ENCODE measurements at regions not wholly inside any gene's neighbourhood (a gene's known extent, or its start where the extent isn't known, plus 50 kb on each side); places are given as distances from the start of the nearest gene placed in this dataset.
"Not testable (repeated sequence)": the region's sequence is repeated elsewhere in the genome, so short reads cannot be mapped to it uniquely, and the experiment has no call there.

GRCh38 chr14:45919995-45920394 is 667.0 kb upstream of the MIS18BP1 start:
- H3K79me1 ChIP-seq (ENCODE audit: low read depth, low read length); H3K4me2 ChIP-seq (ENCODE audit: insufficient read depth in 1 of 2, low read depth in 2 of 2, low read length in 2 of 2); POLR2A ChIA-PET (ENCODE audit: partially characterized antibody); H3K56ac ChIP-seq (replicated peaks; ENCODE audit: insufficient read length, low read depth, low read length); H3K18ac ChIP-seq (ENCODE audit: extremely low read depth, low read length); H4K91ac ChIP-seq (replicated peaks; ENCODE audit: insufficient read length, low read length); H2BK120ac ChIP-seq (replicated peaks; ENCODE audit: low read depth, low read length); CTCF ChIA-PET (ENCODE audit: partially characterized antibody); H3K36me3 ChIP-seq (ENCODE audit: control insufficient read depth in 2 of 4, insufficient read depth in 4 of 4, low read length in 3 of 4); H3K4me3 ChIP-seq (ENCODE audit: extremely low read depth in 1 of 4, insufficient read depth in 2 of 4, low read depth in 3 of 4, low read length in 4 of 4); H3K27me3 ChIP-seq (replicated peaks in 1 of 4; ENCODE audit: control insufficient read depth in 3 of 4, extremely low read depth in 1 of 4, insufficient read depth in 3 of 4, low read length in 3 of 4); FAIRE-seq; H3K23me2 ChIP-seq (ENCODE audit: low read depth, low read length); H3K4ac ChIP-seq (replicated peaks; ENCODE audit: insufficient read length, low read depth, low read length); H3K27ac ChIP-seq (ENCODE audit: low read depth, low read length); H3K4me1 ChIP-seq (replicated peaks in 1 of 4; ENCODE audit: control insufficient read depth in 3 of 4, insufficient read depth in 4 of 4, low read length in 3 of 4); H2BK12ac ChIP-seq (ENCODE audit: low read depth, low read length); H2AK5ac ChIP-seq (ENCODE audit: low read depth, low read length); H2BK15ac ChIP-seq (ENCODE audit: low read length); H3K23ac ChIP-seq (ENCODE audit: insufficient read length); DNase-seq (ENCODE audit: low read depth in 1 of 2, low spot score in 2 of 2); H4K5ac ChIP-seq (ENCODE audit: insufficient read length, low read depth, low read length); H3K79me2 ChIP-seq (ENCODE audit: control insufficient read depth in 1 of 2, insufficient read depth in 2 of 2, low read length in 2 of 2); H4K8ac ChIP-seq (ENCODE audit: extremely low read depth, insufficient read depth, low read length); H2BK20ac ChIP-seq (ENCODE audit: low read length); H3K14ac ChIP-seq (ENCODE audit: insufficient read length); H2BK5ac ChIP-seq (ENCODE audit: low read depth, low read length); H2AFZ ChIP-seq (ENCODE audit: low read length); H3K9ac ChIP-seq (replicated peaks in 1 of 4; ENCODE audit: extremely low read depth in 1 of 4, low read depth in 3 of 4, low read length in 3 of 4); H4K20me1 ChIP-seq (replicated peaks in 1 of 2; ENCODE audit: control insufficient read depth in 1 of 2, insufficient read depth in 2 of 2, low read length in 2 of 2); H3K9me3 ChIP-seq (ENCODE audit: insufficient read depth in 2 of 2, low read depth in 1 of 2, low read length in 1 of 2): not testable (repeated sequence)
- WGBS, 2 experiments (ENCODE audit: extremely low coverage in 1 of 2, insufficient coverage in 1 of 2, insufficient read length in 1 of 2, insufficient replicate concordance in 2 of 2, low coverage in 1 of 2, low lambda C conversion rate in 2 of 2, missing lambda C conversion rate in 1 of 2) = 89% methylated on average over 3 of the region's 3 CpGs; no CpG with 5 or more reads in 1 of the 2 experiments

Data from H1 (cell line).